ENCODE measurements at regions not wholly inside any gene's neighbourhood (a gene's known extent, or its start where the extent isn't known, plus 50 kb on each side); places are given as distances from the start of the nearest gene placed in this dataset.

DNA sequence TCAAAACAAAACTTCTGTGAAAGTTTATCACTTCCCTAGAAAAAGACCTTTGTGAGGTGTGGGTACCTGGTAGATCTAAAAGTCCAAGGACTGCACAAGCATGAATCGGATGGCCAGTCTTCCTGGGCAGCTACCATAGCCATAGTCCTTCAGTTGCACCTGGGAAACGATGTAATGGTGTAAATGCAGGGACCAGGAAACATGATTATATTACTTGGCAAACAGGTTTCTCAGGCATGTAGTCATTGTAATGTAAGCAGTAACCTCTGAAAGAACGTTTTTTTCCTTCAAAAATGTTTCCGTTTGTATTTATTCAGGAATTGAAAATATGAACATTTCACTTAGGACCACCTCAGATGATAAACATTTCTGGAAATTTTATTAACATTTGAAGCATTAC, 433.4 kb downstream of the DTWD2 start:
- Histone ChIP-seq H3K27ac (ENCODE audit: low read depth, low read length, poor library complexity, severe bottlenecking) (no peak overlapping the region), H3K4me2 (ENCODE audit: low read length) (no peak overlapping the region), H4K20me1 (ENCODE audit: insufficient read depth, low read length) (no peaks in the 10 kb centered on the region), H3K79me2 (ENCODE audit: insufficient read depth, low read depth, low read length) (no peaks in the 10 kb centered on the region), H3K36me3 (ENCODE audit: insufficient read depth, low read length) (no peaks in the 10 kb centered on the region), H2AFZ (ENCODE audit: low read length) (no peak overlapping the region), H3K9me3 (ENCODE audit: low read length) (no peaks in the 10 kb centered on the region), H3K4me1 (ENCODE audit: insufficient read depth, low read length, poor library complexity, severe bottlenecking) (no peaks in the 10 kb centered on the region), H3K4me3 (ENCODE audit: low read depth, low read length, poor library complexity, severe bottlenecking) (no peak overlapping the region), H3K9me2 (ENCODE audit: insufficient read depth, low read length) (no peaks in the 10 kb centered on the region)
- CTCF ChIA-PET (ENCODE audit: unreplicated experiment): no interaction called here
- POLR2A ChIA-PET: interaction anchor here (0.7 kb wide), 1 partner anchor 1918 kb away, joined by 3 read pairs; no protein-coding TSS in a partner anchor
- TF ChIP-seq EZH2phosphoT487 (IDR thresholded peaks at IDR 0.05; ENCODE audit: borderline replicate concordance, low read depth, low read length): no peak
- TF ChIP-seq, protein P1, sequence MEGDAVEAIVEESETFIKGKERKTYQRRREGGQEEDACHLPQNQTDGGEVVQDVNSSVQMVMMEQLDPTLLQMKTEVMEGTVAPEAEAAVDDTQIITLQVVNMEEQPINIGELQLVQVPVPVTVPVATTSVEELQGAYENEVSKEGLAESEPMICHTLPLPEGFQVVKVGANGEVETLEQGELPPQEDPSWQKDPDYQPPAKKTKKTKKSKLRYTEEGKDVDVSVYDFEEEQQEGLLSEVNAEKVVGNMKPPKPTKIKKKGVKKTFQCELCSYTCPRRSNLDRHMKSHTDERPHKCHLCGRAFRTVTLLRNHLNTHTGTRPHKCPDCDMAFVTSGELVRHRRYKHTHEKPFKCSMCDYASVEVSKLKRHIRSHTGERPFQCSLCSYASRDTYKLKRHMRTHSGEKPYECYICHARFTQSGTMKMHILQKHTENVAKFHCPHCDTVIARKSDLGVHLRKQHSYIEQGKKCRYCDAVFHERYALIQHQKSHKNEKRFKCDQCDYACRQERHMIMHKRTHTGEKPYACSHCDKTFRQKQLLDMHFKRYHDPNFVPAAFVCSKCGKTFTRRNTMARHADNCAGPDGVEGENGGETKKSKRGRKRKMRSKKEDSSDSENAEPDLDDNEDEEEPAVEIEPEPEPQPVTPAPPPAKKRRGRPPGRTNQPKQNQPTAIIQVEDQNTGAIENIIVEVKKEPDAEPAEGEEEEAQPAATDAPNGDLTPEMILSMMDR (conservative IDR thresholded peaks at IDR 0.05; ENCODE audit: low read length): no peak
- no peak for DNase-seq (ENCODE audit: low spot score)
- no TSS peak for BruUV-seq (replicated peaks)
- intact Hi-C loops (cut with micrococcal nuclease; ENCODE audit: unreplicated experiment): no loop called here

- H3K4me1 ChIP-seq (ENCODE audit: insufficient read depth, low read length, poor library complexity, severe bottlenecking): no peaks in the 10 kb centered on the region
- no peak overlapping the region for H3K27ac ChIP-seq (ENCODE audit: low read depth, low read length, poor library complexity, severe bottlenecking)
- BruUV-seq (replicated peaks): no TSS peak
- H3K79me2 ChIP-seq (ENCODE audit: insufficient read depth, low read depth, low read length): no peaks in the 10 kb centered on the region
- DNase-seq (ENCODE audit: low spot score): no peak
- POLR2A ChIA-PET: no interaction called here
- TF ChIP-seq, protein P1 (conservative IDR thresholded peaks at IDR 0.05; ENCODE audit: low read length): no peak
- TF ChIP-seq EZH2phosphoT487 (IDR thresholded peaks at IDR 0.05; ENCODE audit: borderline replicate concordance, low read depth, low read length): no peak
- no peaks in the 10 kb centered on the region for H3K36me3 ChIP-seq (ENCODE audit: insufficient read depth, low read length)
- intact Hi-C loops (cut with micrococcal nuclease; ENCODE audit: unreplicated experiment): no loop called here
- CTCF ChIA-PET (ENCODE audit: unreplicated experiment): no interaction called here
- no peaks in the 10 kb centered on the region for H3K9me2 ChIP-seq (ENCODE audit: insufficient read depth, low read length)
- H2AFZ ChIP-seq (ENCODE audit: low read length): no peak overlapping the region
- H4K20me1 ChIP-seq (ENCODE audit: insufficient read depth, low read length): no peaks in the 10 kb centered on the region
- no peaks in the 10 kb centered on the region for H3K9me3 ChIP-seq (ENCODE audit: low read length)
- no peak overlapping the region for H3K4me2 ChIP-seq (ENCODE audit: low read length)
- no peak overlapping the region for H3K4me3 ChIP-seq (ENCODE audit: low read depth, low read length, poor library complexity, severe bottlenecking)
These were observed 434.1 kb downstream of the DTWD2 start for GRCh38 chr5:118554241-118554640.

GRCh38 chr5:118553662-118554061, 434.7 kb downstream of the DTWD2 start:
- Histone ChIP-seq H3K9me2 (ENCODE audit: insufficient read depth, low read length) (no peaks in the 10 kb centered on the region), H3K36me3 (ENCODE audit: insufficient read depth, low read length) (no peaks in the 10 kb centered on the region), H4K20me1 (ENCODE audit: insufficient read depth, low read length) (no peaks in the 10 kb centered on the region), H3K4me3 (ENCODE audit: low read depth, low read length, poor library complexity, severe bottlenecking) (no peak overlapping the region), H3K4me2 (ENCODE audit: low read length) (no peak overlapping the region), H2AFZ (ENCODE audit: low read length) (no peak overlapping the region), H3K4me1 (ENCODE audit: insufficient read depth, low read length, poor library complexity, severe bottlenecking) (no peaks in the 10 kb centered on the region), H3K79me2 (ENCODE audit: insufficient read depth, low read depth, low read length) (no peaks in the 10 kb centered on the region), H3K9me3 (ENCODE audit: low read length) (no peaks in the 10 kb centered on the region), H3K27ac (ENCODE audit: low read depth, low read length, poor library complexity, severe bottlenecking) (no peak overlapping the region)
- intact Hi-C loops (cut with micrococcal nuclease; ENCODE audit: unreplicated experiment): no loop called here
- ChIA-PET CTCF (ENCODE audit: unreplicated experiment) (no interaction called here), POLR2A (no interaction called here)
- no peak for TF ChIP-seq EZH2phosphoT487 (IDR thresholded peaks at IDR 0.05; ENCODE audit: borderline replicate concordance, low read depth, low read length)
- TF ChIP-seq, protein P1 (conservative IDR thresholded peaks at IDR 0.05; ENCODE audit: low read length): no peak
- BruUV-seq (replicated peaks): no TSS peak
- DNase-seq (ENCODE audit: low spot score): no peak
